Body of pancreas (tissue), 4 donors: ENCODE measurements at regions not wholly inside any gene's neighbourhood (a gene's known extent, or its start where the extent isn't known, plus 50 kb on each side); places are given as distances from the start of the nearest gene placed in this dataset.
A peak's percentile ranks its signal among the peaks of the same experiment; 100 is the strongest.
"Not testable (repeated sequence)": the region's sequence is repeated elsewhere in the genome, so short reads cannot be mapped to it uniquely, and the experiment has no call there.

ENCODE experiments used
- CTCF ChIP-seq, 7 experiments: fragments of 450-650 bp in 4 of 7; fragments of 200-600 bp in 3 of 7; sonication (generic) in 3 of 7; IDR thresholded peaks; one replicate each; pipeline ENCODE4 v1.5.1; 2016 to 2019; ENCODE audit warnings: antibody characterized with exemption in 7 of 7
- POLR2A ChIP-seq, 3 donors: fragments of 450-650 bp; IDR thresholded peaks; one replicate each; pipeline ENCODE4 v1.6.1; 2016; ENCODE audit warnings: antibody characterized with exemption in 3 of 3, mild to moderate bottlenecking in 2 of 3

DNA sequence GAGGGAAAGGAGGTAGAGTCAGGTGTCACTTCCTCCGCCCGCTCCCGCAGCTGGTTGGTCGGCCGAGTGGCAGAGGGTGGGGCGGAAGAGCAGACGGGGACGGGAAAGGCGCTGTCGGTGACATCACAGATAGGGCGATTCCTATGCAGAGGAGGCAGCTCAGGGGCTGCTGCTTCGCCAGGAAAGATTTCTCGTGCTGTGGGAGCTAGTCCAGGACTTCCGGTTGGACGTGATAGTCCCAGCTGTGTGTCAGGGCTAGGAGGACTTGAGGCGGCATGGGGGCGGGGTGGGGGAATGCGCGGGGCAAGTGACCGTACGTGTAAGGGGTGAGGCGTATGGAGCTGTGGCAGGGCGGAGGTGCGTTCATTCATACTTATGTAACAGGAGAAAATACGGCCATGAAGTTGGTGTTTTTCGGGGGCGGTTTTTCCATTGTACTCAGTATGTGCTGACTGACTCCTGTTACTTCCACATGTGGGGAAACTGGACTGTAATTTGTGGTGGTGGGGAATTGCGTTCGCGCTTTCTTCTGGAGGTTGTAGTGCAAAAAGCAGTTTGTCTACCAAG is 60.1 kb upstream of the NBPF8 start:
- TF ChIP-seq CTCF (IDR thresholded peaks at IDR 0.05), result not testable (repeated sequence)
- TF ChIP-seq POLR2A (IDR thresholded peaks at IDR 0.05), result peak in 2 of 3 donors; percentile 65 to 92
